Neuronal stem cell (in vitro differentiated cells): ENCODE measurements at regions not wholly inside any gene's neighbourhood (a gene's known extent, or its start where the extent isn't known, plus 50 kb on each side); places are given as distances from the start of the nearest gene placed in this dataset.
"Not testable (repeated sequence)": the region's sequence is repeated elsewhere in the genome, so short reads cannot be mapped to it uniquely, and the experiment has no call there.

Experiments used
- DNase-seq: peaks from one replicate; pipeline ENCODE4 v3.0.0-alpha.2; 2013; ENCODE audit warnings: low spot score
- H2AFZ ChIP-seq: one replicate; pipeline ENCODE4 v1.6.1; 2013; ENCODE audit warnings: mild to moderate bottlenecking, low read length, inconsistent platforms
- H2AK5ac ChIP-seq: 2 replicates; pipeline ENCODE4 v1.6.1; 2013; ENCODE audit warnings: low read depth, mild to moderate bottlenecking, inconsistent platforms, low read length, moderate library complexity, mixed read lengths
- H2BK120ac ChIP-seq: 2 replicates; pipeline ENCODE4 v1.6.1; 2013; ENCODE audit warnings: low read depth, mild to moderate bottlenecking, inconsistent platforms, low read length, moderate library complexity, mixed read lengths
- H2BK12ac ChIP-seq: one replicate; pipeline ENCODE4 v1.6.1; 2013; ENCODE audit warnings: low read length, inconsistent platforms
- H2BK15ac ChIP-seq: 2 replicates; pipeline ENCODE4 v1.6.1; 2013; ENCODE audit warnings: mild to moderate bottlenecking, low read length, inconsistent platforms, mixed read lengths
- H2BK5ac ChIP-seq: one replicate; pipeline ENCODE4 v1.6.1; 2013; ENCODE audit warnings: inconsistent platforms, mild to moderate bottlenecking, low read length, moderate library complexity
- H3K14ac ChIP-seq: one replicate; pipeline ENCODE4 v1.6.1; 2013; ENCODE audit warnings: low read length, inconsistent platforms
- H3K18ac ChIP-seq: 2 replicates; pipeline ENCODE4 v1.6.1; 2013; ENCODE audit warnings: low read length, inconsistent platforms
- H3K23ac ChIP-seq: 2 replicates; pipeline ENCODE4 v1.6.1; 2013; ENCODE audit warnings: low read depth, mild to moderate bottlenecking, mixed read lengths, low read length, inconsistent platforms; ENCODE audit not compliant: poor library complexity
- H3K27ac ChIP-seq: replicated peaks from 3 replicates; pipeline ENCODE4 v1.5.1; 2013; ENCODE audit warnings: low read length, inconsistent platforms
- H3K27me3 ChIP-seq, 3 experiments: 2 replicates each; pipeline ENCODE4 v1.6.1; 2013; ENCODE audit warnings: low read length in 3 of 3, mild to moderate bottlenecking in 2 of 3, inconsistent platforms in 1 of 3, low read depth in 1 of 3, mixed read lengths in 1 of 3, moderate library complexity in 1 of 3; ENCODE audit not compliant: control insufficient read depth in 3 of 3, insufficient read depth in 3 of 3
- H3K36me3 ChIP-seq, 2 donors: replicated peaks in 1 of 2; 2 replicates each; pipeline ENCODE4 v1.6.1; 2013; ENCODE audit warnings: low read length in 2 of 2; ENCODE audit not compliant: control insufficient read depth in 2 of 2, insufficient read depth in 2 of 2
- H3K4ac ChIP-seq: 2 replicates; pipeline ENCODE4 v1.6.1; 2013; ENCODE audit warnings: inconsistent platforms, mild to moderate bottlenecking, low read length, moderate library complexity
- H3K4me1 ChIP-seq, 2 donors: 1 replicate in 1 of 2; 2 replicates in 1 of 2; pipeline ENCODE4 v1.6.1; 2013; ENCODE audit warnings: low read length in 2 of 2, low read depth in 1 of 2; ENCODE audit not compliant: control insufficient read depth in 2 of 2, insufficient read depth in 1 of 2
- H3K4me2 ChIP-seq: one replicate; pipeline ENCODE4 v1.6.1; 2013; ENCODE audit warnings: mild to moderate bottlenecking, low read length, inconsistent platforms; ENCODE audit not compliant: insufficient read depth, poor library complexity, severe bottlenecking
- H3K4me3 ChIP-seq, 2 donors: 2 replicates each; pipeline ENCODE4 v1.5.1; 2013; ENCODE audit warnings: low read length in 2 of 2, mild to moderate bottlenecking in 2 of 2, inconsistent platforms in 1 of 2, moderate library complexity in 1 of 2
- H3K79me1 ChIP-seq: one replicate; pipeline ENCODE4 v1.6.1; 2013; ENCODE audit warnings: low read depth, mild to moderate bottlenecking, inconsistent platforms, low read length, moderate library complexity
- H3K9ac ChIP-seq: one replicate; pipeline ENCODE4 v1.6.1; 2013; ENCODE audit warnings: mild to moderate bottlenecking, low read depth, low read length, inconsistent platforms; ENCODE audit not compliant: poor library complexity
- H3K9me3 ChIP-seq, 2 donors: replicated peaks in 1 of 2; 2 replicates each; pipeline versions ENCODE3 to v1.6.1; 2013; ENCODE audit warnings: low read length in 2 of 2, mild to moderate bottlenecking in 2 of 2, inconsistent platforms in 1 of 2, low read depth in 1 of 2, mixed read lengths in 1 of 2, moderate library complexity in 1 of 2; ENCODE audit not compliant: control insufficient read depth in 2 of 2, insufficient read depth in 1 of 2
- H4K8ac ChIP-seq: one replicate; pipeline ENCODE4 v1.6.1; 2013; ENCODE audit warnings: low read depth, mild to moderate bottlenecking, inconsistent platforms, low read length, moderate library complexity
- H4K91ac ChIP-seq: one replicate; pipeline ENCODE4 v1.6.1; 2013; ENCODE audit warnings: low read length, low read depth, mild to moderate bottlenecking, inconsistent platforms; ENCODE audit not compliant: poor library complexity
- WGBS, 2 donors: extraction: QIAGEN DNeasy Blood & Tissue Kit; methylation state at CpG; one replicate each; pipeline ENCODE4 v1.1.7; 2013; ENCODE audit warnings: missing lambda C conversion rate in 2 of 2, mixed read lengths in 1 of 2; ENCODE audit not compliant: insufficient read length in 2 of 2, insufficient replicate concordance in 1 of 2; ENCODE audit errors: extremely low coverage in 2 of 2; 5-methylcytosine and 5-hydroxymethylcytosine counted together

- H3K36me3 ChIP-seq, H3K9me3 ChIP-seq, H3K4me3 ChIP-seq, H2BK5ac ChIP-seq, H3K79me1 ChIP-seq, H2BK15ac ChIP-seq, H3K4me1 ChIP-seq, DNase-seq, H2BK12ac ChIP-seq, H3K4ac ChIP-seq, H4K91ac ChIP-seq, H3K9ac ChIP-seq, H2BK120ac ChIP-seq, H3K4me2 ChIP-seq, H4K8ac ChIP-seq, H3K14ac ChIP-seq, H3K27ac ChIP-seq, H3K27me3 ChIP-seq, H3K18ac ChIP-seq, H2AK5ac ChIP-seq, H3K23ac ChIP-seq, H2AFZ ChIP-seq: not testable (repeated sequence)
- no CpG with 5 or more reads among the region's 3 CpGs for WGBS, 2 donors
Observed at GRCh38 chrX:112181361-112181760, 98.8 kb upstream of the TRPC5 start.

- Histone ChIP-seq H3K36me3 (no peaks in the 10 kb centered on the region), H3K4ac (no peak overlapping the region), H2BK5ac (no peak overlapping the region), H3K27me3 (peaks cover 0 to 5% (median 0%) of the 10 kb centered on the region in 3 experiments), H2AK5ac (no peak overlapping the region), H2BK12ac (peak overlapping the region; percentile 58), H3K4me3 (no peak overlapping the region), H3K14ac (no peak overlapping the region), H3K9me3 (no peaks in the 10 kb centered on the region), H3K27ac (no peak overlapping the region), H2BK15ac (no peak overlapping the region), H3K23ac (no peak overlapping the region), H2AFZ (no peak overlapping the region), H3K79me1 (no peaks in the 10 kb centered on the region), H3K18ac (no peak overlapping the region), H3K9ac (no peak overlapping the region), H2BK120ac (no peak overlapping the region), H3K4me1 (peaks cover 0 to 2% of the 10 kb centered on the region in 2 donors), H4K8ac (no peak overlapping the region), H3K4me2 (no peak overlapping the region), H4K91ac (no peak overlapping the region)
- no peak for DNase-seq
- WGBS, 2 donors = no CpG with 5 or more reads among the region's 2 CpGs
Observed at GRCh38 chrX:112164420-112164819, 81.8 kb upstream of the TRPC5 start.

DNA sequence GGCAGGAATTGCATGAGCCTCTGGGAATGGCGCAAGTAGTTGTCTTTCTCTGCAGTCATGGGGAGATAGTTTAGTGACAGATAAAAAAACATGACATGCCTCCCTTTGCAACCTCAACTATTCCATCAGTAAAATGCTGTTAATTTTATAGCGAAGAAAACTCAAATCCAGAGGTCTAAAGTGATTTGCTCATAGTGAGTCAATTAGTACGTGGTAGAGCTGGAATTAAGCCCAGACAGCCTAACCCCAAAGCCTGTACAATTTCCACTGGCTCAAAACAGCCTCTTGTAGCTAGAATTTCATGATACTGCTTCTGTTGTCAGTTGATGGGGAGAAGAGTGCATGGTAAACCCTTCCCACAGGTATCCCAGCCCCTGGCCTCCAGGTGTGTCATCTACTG is 81.3 kb upstream of the TRPC5 start:
- H3K9me3 ChIP-seq = no peaks in the 10 kb centered on the region
- H2AFZ ChIP-seq = no peak overlapping the region
- H4K91ac ChIP-seq = no peak overlapping the region
- no peak overlapping the region for H2BK120ac ChIP-seq
- DNase-seq = no peak
- no peak overlapping the region for H3K4me3 ChIP-seq
- no peak overlapping the region for H3K4me2 ChIP-seq
- peaks cover 0 to 5% (median 0%) of the 10 kb centered on the region in 3 experiments for H3K27me3 ChIP-seq
- H4K8ac ChIP-seq = no peak overlapping the region
- no peak overlapping the region for H2AK5ac ChIP-seq
- no peak overlapping the region for H3K9ac ChIP-seq
- no peaks in the 10 kb centered on the region for H3K79me1 ChIP-seq
- H2BK5ac ChIP-seq = no peak overlapping the region
- no peak overlapping the region for H3K18ac ChIP-seq
- no peak overlapping the region for H3K4ac ChIP-seq
- H3K23ac ChIP-seq = no peak overlapping the region
- H3K36me3 ChIP-seq = no peaks in the 10 kb centered on the region
- H3K27ac ChIP-seq = no peak overlapping the region
- no peak overlapping the region for H3K14ac ChIP-seq
- H2BK15ac ChIP-seq = no peak overlapping the region
- no peak overlapping the region for H2BK12ac ChIP-seq
- WGBS, 2 donors = no CpG with 5 or more reads among the region's 3 CpGs
- H3K4me1 ChIP-seq = peaks cover 0 to 2% of the 10 kb centered on the region in 2 donors

- H3K14ac ChIP-seq = no peak overlapping the region
- no peak overlapping the region for H3K23ac ChIP-seq
- H3K4ac ChIP-seq = no peak overlapping the region
- no peak overlapping the region for H3K4me3 ChIP-seq
- H3K27ac ChIP-seq = no peak overlapping the region
- no peak overlapping the region for H2AK5ac ChIP-seq
- no peaks in the 10 kb centered on the region for H3K36me3 ChIP-seq
- no peaks in the 10 kb centered on the region for H3K27me3 ChIP-seq
- no peak overlapping the region for H4K8ac ChIP-seq
- no peaks in the 10 kb centered on the region for H3K79me1 ChIP-seq
- no peak overlapping the region for H2BK15ac ChIP-seq
- H3K18ac ChIP-seq = no peak overlapping the region
- H3K9me3 ChIP-seq = no peaks in the 10 kb centered on the region
- no peak overlapping the region for H2AFZ ChIP-seq
- H2BK12ac ChIP-seq = no peak overlapping the region
- H3K4me1 ChIP-seq = no peaks in the 10 kb centered on the region
- H2BK120ac ChIP-seq = no peak overlapping the region
- no peak overlapping the region for H3K9ac ChIP-seq
- H4K91ac ChIP-seq = no peak overlapping the region
- WGBS, 2 donors = no CpG with 5 or more reads among the region's 2 CpGs
- no peak for DNase-seq
- H2BK5ac ChIP-seq = no peak overlapping the region
- no peak overlapping the region for H3K4me2 ChIP-seq
Observed at GRCh38 chrX:112148397-112148796, 65.8 kb upstream of the TRPC5 start.
